SK-N-MC (cell line): ENCODE measurements at regions not wholly inside any gene's neighbourhood (a gene's known extent, or its start where the extent isn't known, plus 50 kb on each side); places are given as distances from the start of the nearest gene placed in this dataset.

Experiments used
- DNase-seq: peaks from one replicate; pipeline ENCODE4 v3.0.0-alpha.2; 2011; ENCODE audit warnings: low read depth, low spot score
- H3K27ac ChIP-seq: fragments of 200-600 bp; sonication (generic); 2 replicates; pipeline ENCODE4 v1.5.1; 2016; ENCODE audit warnings: mixed run types
- H3K36me3 ChIP-seq: fragments of 200-600 bp; sonication (generic); 2 replicates; pipeline ENCODE4 v1.6.1; 2017; ENCODE audit warnings: antibody characterized with exemption, low read length, mixed read lengths; ENCODE audit not compliant: insufficient read depth
- H3K4me3 ChIP-seq: fragments of 200-600 bp; sonication (generic); 2 replicates; pipeline ENCODE4 v1.5.1; 2016
- H3K9ac ChIP-seq: fragments of 200-600 bp; sonication (generic); 2 replicates; pipeline ENCODE4 v1.8.0; 2017; ENCODE audit warnings: mixed run types, mixed read lengths; ENCODE audit not compliant: insufficient read length
- H3K9me3 ChIP-seq: fragments of 200-600 bp; sonication (generic); 2 replicates; pipeline ENCODE4 v1.6.1; 2017; ENCODE audit warnings: low read depth, mild to moderate bottlenecking, antibody characterized with exemption, low read length, moderate library complexity, mixed read lengths
- EZH2 ChIP-seq: fragments of 200-600 bp; sonication (generic); IDR thresholded peaks from one replicate; pipeline ENCODE4 v1.6.1; 2017; ENCODE audit warnings: antibody characterized with exemption
- FOXP2 ChIP-seq: optimal IDR thresholded peaks from 2 replicates; pipeline ENCODE3; 2011; ENCODE audit warnings: mild to moderate bottlenecking, moderate library complexity; ENCODE audit not compliant: insufficient read depth; ENCODE audit errors: extremely low read length, control extremely low read depth
- POLR2AphosphoS5 ChIP-seq: IDR thresholded peaks from 2 replicates; pipeline ENCODE4 v1.6.1; 2012; ENCODE audit warnings: mild to moderate bottlenecking, low read depth, low read length, borderline replicate concordance

GRCh38 chr1:201774224-201774982 is 54.6 kb upstream of the IPO9 start:
- Histone ChIP-seq H3K36me3 (no peaks in the 10 kb centered on the region), H3K9me3 (peaks cover 8% of the 10 kb centered on the region), H3K27ac (no peak overlapping the region), H3K4me3 (no peak overlapping the region), H3K9ac (no peak overlapping the region)
- DNase-seq: no peak
- TF ChIP-seq FOXP2 (no peak), POLR2AphosphoS5 (no peak), EZH2 (no peak)

- no peak for TF ChIP-seq EZH2
- Histone ChIP-seq H3K36me3 (no peaks in the 10 kb centered on the region; the same call in 1 of the 2 replicates), H3K27ac (no peak overlapping the region), H3K9me3 (peaks cover 8% of the 10 kb centered on the region), H3K4me3 (no peak overlapping the region), H3K9ac (no peak overlapping the region)
- DNase-seq: no peak
Observed at GRCh38 chr1:201774983-201775344, 54.0 kb upstream of the IPO9 start.

- peaks cover 2% of the 10 kb centered on the region; the same call in 1 of the 2 replicates for H3K36me3 ChIP-seq
- H3K27ac ChIP-seq: no peak overlapping the region
- TF ChIP-seq EZH2: no peak
- no peak for TF ChIP-seq FOXP2
- no peak overlapping the region for H3K9ac ChIP-seq
- no peak for DNase-seq
- H3K9me3 ChIP-seq: peaks cover 8% of the 10 kb centered on the region
- no peak overlapping the region for H3K4me3 ChIP-seq
Observed at GRCh38 chr1:201775380-201775779, 53.6 kb upstream of the IPO9 start.

GRCh38 chr1:201778279-201779065 is 50.5 kb upstream of the IPO9 start:
- TF ChIP-seq FOXP2: no peak
- no peak for TF ChIP-seq EZH2
- no peak for TF ChIP-seq POLR2AphosphoS5
- Histone ChIP-seq H3K27ac (peak overlapping the region; percentile 65; the same call in 1 of the 2 replicates), H3K36me3 (peaks cover 33% of the 10 kb centered on the region), H3K9me3 (no peaks in the 10 kb centered on the region), H3K4me3 (peak overlapping the region; percentile 8; the same call in 1 of the 2 replicates), H3K9ac (no peak overlapping the region)
- no peak for DNase-seq
